H1 (cell line): ENCODE measurements at regions not wholly inside any gene's neighbourhood (a gene's known extent, or its start where the extent isn't known, plus 50 kb on each side); places are given as distances from the start of the nearest gene placed in this dataset.

Source experiments
- CTCF ChIA-PET: fragments of 300-600 bp; sonication (Branson Sonifier 250); formaldehyde crosslinking; loops from one replicate; lab custom pipeline; 2021; ENCODE audit not compliant: partially characterized antibody; lab: Charles Lee
- POLR2A ChIA-PET: fragments of 300-600 bp; sonication (Branson Sonifier 250); formaldehyde crosslinking; loops from one replicate; lab custom pipeline; 2021; ENCODE audit warnings: inconsistent platforms; ENCODE audit not compliant: partially characterized antibody; lab: Charles Lee
- DNase-seq, 2 experiments: peaks; one replicate each; pipeline versions ENCODE4 v3.0.0 to v3.0.0-alpha.2; 2010 to 2022; ENCODE audit warnings: low spot score in 2 of 2, low read depth in 1 of 2, mixed read lengths in 1 of 2
- FAIRE-seq: peaks from 2 replicates; lab custom pipeline; 2011; peaks lifted over from hg19 to GRCh38; lab: Jason Lieb, UNC
- H2AFZ ChIP-seq: 2 replicates; pipeline ENCODE4 v1.8.1; 2012; ENCODE audit warnings: low read length, inconsistent platforms
- H2AK5ac ChIP-seq: 2 replicates; pipeline ENCODE4 v1.6.1; 2013; ENCODE audit warnings: low read depth, low read length
- H2BK120ac ChIP-seq: replicated peaks from 2 replicates; pipeline ENCODE3; 2013; ENCODE audit warnings: low read depth, low read length, inconsistent platforms
- H2BK12ac ChIP-seq: 2 replicates; pipeline ENCODE4 v1.6.1; 2013; ENCODE audit warnings: low read depth, low read length
- H2BK15ac ChIP-seq: 2 replicates; pipeline ENCODE4 v1.6.1; 2013; ENCODE audit warnings: low read length
- H2BK20ac ChIP-seq: 2 replicates; pipeline ENCODE4 v1.6.1; 2013; ENCODE audit warnings: low read length
- H2BK5ac ChIP-seq: 2 replicates; pipeline ENCODE4 v1.6.1; 2013; ENCODE audit warnings: low read depth, low read length
- H3K14ac ChIP-seq: 2 replicates; pipeline ENCODE4 v1.6.1; 2013; ENCODE audit warnings: inconsistent platforms; ENCODE audit not compliant: insufficient read length
- H3K18ac ChIP-seq: 2 replicates; pipeline ENCODE4 v1.6.1; 2013; ENCODE audit warnings: low read length; ENCODE audit errors: extremely low read depth
- H3K23ac ChIP-seq: 2 replicates; pipeline ENCODE4 v1.6.1; 2013; ENCODE audit warnings: inconsistent platforms; ENCODE audit not compliant: insufficient read length
- H3K23me2 ChIP-seq: 2 replicates; pipeline ENCODE4 v1.6.1; 2013; ENCODE audit warnings: low read depth, low read length
- H3K27ac ChIP-seq: 2 replicates; pipeline ENCODE4 v1.6.1; 2011; ENCODE audit warnings: low read depth, low read length, inconsistent platforms
- H3K27me3 ChIP-seq, 4 experiments: replicated peaks in 1 of 4; 1 replicate in 1 of 4; 2 replicates in 3 of 4; pipeline versions ENCODE4 v1.6.1 to v1.8.1; 2011 to 2013; ENCODE audit warnings: low read length in 3 of 4, mild to moderate bottlenecking in 3 of 4, inconsistent platforms in 2 of 4, mixed read lengths in 2 of 4, moderate library complexity in 1 of 4; ENCODE audit not compliant: control insufficient read depth in 3 of 4, insufficient read depth in 3 of 4; ENCODE audit errors: extremely low read depth in 1 of 4
- H3K36me3 ChIP-seq, 4 experiments: 2 replicates each; pipeline versions ENCODE4 v1.6.1 to v1.8.1; 2011 to 2013; ENCODE audit warnings: mild to moderate bottlenecking in 4 of 4, low read length in 3 of 4, moderate library complexity in 2 of 4, control low read depth in 1 of 4, inconsistent platforms in 1 of 4; ENCODE audit not compliant: insufficient read depth in 4 of 4, control insufficient read depth in 2 of 4
- H3K4ac ChIP-seq: replicated peaks from 2 replicates; pipeline ENCODE3; 2013; ENCODE audit warnings: low read length, low read depth, mixed read lengths, inconsistent platforms; ENCODE audit not compliant: insufficient read length
- H3K4me1 ChIP-seq, 4 experiments: replicated peaks in 1 of 4; 1 replicate in 1 of 4; 2 replicates in 3 of 4; pipeline versions ENCODE4 v1.6.1 to v1.8.1; 2011 to 2013; ENCODE audit warnings: low read length in 3 of 4, inconsistent platforms in 2 of 4, mixed read lengths in 1 of 4; ENCODE audit not compliant: insufficient read depth in 4 of 4, control insufficient read depth in 3 of 4
- H3K4me2 ChIP-seq, 2 experiments: 2 replicates each; pipeline versions ENCODE4 v1.6.1 to v1.8.1; 2011 to 2013; ENCODE audit warnings: low read depth in 2 of 2, low read length in 2 of 2, control low read depth in 1 of 2, inconsistent platforms in 1 of 2, mild to moderate bottlenecking in 1 of 2; ENCODE audit not compliant: insufficient read depth in 1 of 2
- H3K4me3 ChIP-seq, 4 experiments: fragments of 200-600, 300-600 bp in 1 of 4; sonication (generic), shearing (Covaris generic), sonication (Bioruptor Twin) in 1 of 4; 2 replicates each; pipeline versions ENCODE4 v1.5.1 to v1.8.1; 2011 to 2016; ENCODE audit warnings: low read length in 4 of 4, low read depth in 3 of 4, control low read depth in 2 of 4, inconsistent platforms in 2 of 4, mild to moderate bottlenecking in 2 of 4, mixed read lengths in 1 of 4, moderate library complexity in 1 of 4; ENCODE audit not compliant: insufficient read depth in 2 of 4; ENCODE audit errors: extremely low read depth in 1 of 4
- H3K56ac ChIP-seq: replicated peaks from 2 replicates; pipeline ENCODE3; 2013; ENCODE audit warnings: low read depth, mild to moderate bottlenecking, mixed read lengths, low read length, inconsistent platforms; ENCODE audit not compliant: insufficient read length
- H3K79me1 ChIP-seq: 2 replicates; pipeline ENCODE4 v1.6.1; 2013; ENCODE audit warnings: low read depth, low read length, control low read depth
- H3K79me2 ChIP-seq, 2 experiments: 2 replicates each; pipeline versions ENCODE4 v1.6.1 to v1.8.1; 2012 to 2013; ENCODE audit warnings: low read length in 2 of 2, mild to moderate bottlenecking in 2 of 2, inconsistent platforms in 1 of 2; ENCODE audit not compliant: insufficient read depth in 2 of 2, control insufficient read depth in 1 of 2
- H3K9ac ChIP-seq, 4 experiments: replicated peaks in 1 of 4; 1 replicate in 1 of 4; 2 replicates in 3 of 4; pipeline versions ENCODE4 v1.6.1 to v1.8.1; 2011 to 2013; ENCODE audit warnings: low read depth in 3 of 4, low read length in 3 of 4, control low read depth in 2 of 4, mild to moderate bottlenecking in 2 of 4, moderate library complexity in 2 of 4, inconsistent platforms in 1 of 4; ENCODE audit errors: extremely low read depth in 1 of 4
- H3K9me3 ChIP-seq, 2 experiments: 2 replicates each; pipeline versions ENCODE4 v1.6.1 to v1.8.1; 2012 to 2013; ENCODE audit warnings: mild to moderate bottlenecking in 2 of 2, moderate library complexity in 2 of 2, control low read depth in 1 of 2, inconsistent platforms in 1 of 2, low read depth in 1 of 2, low read length in 1 of 2, mixed read lengths in 1 of 2; ENCODE audit not compliant: insufficient read depth in 2 of 2
- H4K20me1 ChIP-seq, 2 experiments: replicated peaks in 1 of 2; 2 replicates each; pipeline versions ENCODE3 to v1.8.1; 2011 to 2013; ENCODE audit warnings: inconsistent platforms in 2 of 2, low read length in 2 of 2, mild to moderate bottlenecking in 1 of 2; ENCODE audit not compliant: insufficient read depth in 2 of 2, control insufficient read depth in 1 of 2
- H4K5ac ChIP-seq: 2 replicates; pipeline ENCODE4 v1.6.1; 2013; ENCODE audit warnings: low read length, low read depth, mixed read lengths, inconsistent platforms; ENCODE audit not compliant: insufficient read length
- H4K8ac ChIP-seq: 2 replicates; pipeline ENCODE4 v1.8.0; 2013; ENCODE audit warnings: mild to moderate bottlenecking, moderate library complexity, low read length, inconsistent platforms; ENCODE audit not compliant: insufficient read depth; ENCODE audit errors: extremely low read depth
- H4K91ac ChIP-seq: replicated peaks from 2 replicates; pipeline ENCODE3; 2013; ENCODE audit warnings: low read length, mixed read lengths, inconsistent platforms; ENCODE audit not compliant: insufficient read length
- ATF3 ChIP-seq: IDR thresholded peaks from 2 replicates; pipeline ENCODE4 v1.6.1; 2011; ENCODE audit warnings: low read depth, mild to moderate bottlenecking, low read length; ENCODE audit not compliant: insufficient read depth
- CREB1 ChIP-seq: IDR thresholded peaks from 2 replicates; pipeline ENCODE4 v1.6.1; 2012; ENCODE audit warnings: inconsistent platforms
- EGR1 ChIP-seq: IDR thresholded peaks from 2 replicates; pipeline ENCODE4 v1.6.1; 2011; ENCODE audit warnings: low read depth, low read length, borderline replicate concordance
- GABPA ChIP-seq: IDR thresholded peaks from 2 replicates; pipeline ENCODE4 v1.6.1; 2011; ENCODE audit warnings: mild to moderate bottlenecking, low read length, moderate library complexity, borderline replicate concordance; ENCODE audit not compliant: insufficient read depth
- GTF2F1 ChIP-seq: IDR thresholded peaks from 2 replicates; pipeline ENCODE4 v1.6.1; 2012; ENCODE audit warnings: low read depth, low read length, improper control_type of control experiment, borderline replicate concordance
- HDAC6 ChIP-seq: IDR thresholded peaks from one replicate; pipeline ENCODE4 v1.7.1; 2012; ENCODE audit warnings: low read depth, mild to moderate bottlenecking, inconsistent platforms, low read length, moderate library complexity
- KDM5A ChIP-seq: fragments of 200-600 bp; IDR thresholded peaks from 2 replicates; pipeline ENCODE4 v1.7.1; 2012; ENCODE audit warnings: mild to moderate bottlenecking, low read length, inconsistent platforms, mixed read lengths
- NANOG ChIP-seq: IDR thresholded peaks from 2 replicates; pipeline ENCODE4 v1.6.1; 2011; ENCODE audit warnings: low read length, low read depth, mild to moderate bottlenecking, inconsistent platforms; ENCODE audit not compliant: insufficient read depth, poor library complexity, severe bottlenecking
- POLR2A ChIP-seq, 2 experiments: IDR thresholded peaks; 1 replicate in 1 of 2; 2 replicates in 1 of 2; pipeline ENCODE4 v1.6.1; 2011; ENCODE audit warnings: low read depth in 2 of 2, low read length in 2 of 2, mild to moderate bottlenecking in 2 of 2; ENCODE audit errors: control extremely low read depth in 1 of 2
- RXRA ChIP-seq: IDR thresholded peaks from 2 replicates; pipeline ENCODE4 v1.6.1; 2011; ENCODE audit warnings: low read depth, mild to moderate bottlenecking, low read length, moderate library complexity; ENCODE audit not compliant: insufficient read depth
- SIN3A ChIP-seq, 2 experiments: IDR thresholded peaks in 1 of 2; conservative IDR thresholded peaks in 1 of 2; 2 replicates each; pipeline ENCODE4 v1.6.1; 2011 to 2012; ENCODE audit warnings: low read length in 2 of 2, improper control_type of control experiment in 1 of 2, low read depth in 1 of 2, mild to moderate bottlenecking in 1 of 2
- SIRT6 ChIP-seq: IDR thresholded peaks from one replicate; pipeline ENCODE4 v1.7.1; 2012; ENCODE audit warnings: low read length, inconsistent platforms
- SP2 ChIP-seq: IDR thresholded peaks from 2 replicates; pipeline ENCODE4 v1.6.1; 2012; ENCODE audit warnings: mild to moderate bottlenecking, low read length, inconsistent platforms
- SP4 ChIP-seq: IDR thresholded peaks from 2 replicates; pipeline ENCODE4 v1.6.1; 2012; ENCODE audit warnings: low read length, inconsistent platforms
- TAF7 ChIP-seq: optimal IDR thresholded peaks from 2 replicates; pipeline ENCODE3; 2011; ENCODE audit warnings: low read depth, mild to moderate bottlenecking, inconsistent platforms, low read length, moderate library complexity, borderline replicate concordance
- TBP ChIP-seq: IDR thresholded peaks from 2 replicates; pipeline ENCODE4 v1.6.1; 2011; ENCODE audit warnings: low read depth, low read length, improper control_type of control experiment
- WGBS, 2 experiments: shearing (Covaris generic) in 1 of 2; methylation state at CpG; one replicate each; pipeline versions ENCODE4 v1.1.6 to v1.1.7; 2013 to 2015; ENCODE audit warnings: low lambda C conversion rate in 2 of 2, mixed read lengths in 2 of 2, inconsistent platforms in 1 of 2, low coverage in 1 of 2, missing lambda C conversion rate in 1 of 2; ENCODE audit not compliant: insufficient replicate concordance in 2 of 2, insufficient coverage in 1 of 2, insufficient read length in 1 of 2; ENCODE audit errors: extremely low coverage in 1 of 2, missing lambda C conversion rate in 1 of 2; 5-methylcytosine and 5-hydroxymethylcytosine counted together

DNA sequence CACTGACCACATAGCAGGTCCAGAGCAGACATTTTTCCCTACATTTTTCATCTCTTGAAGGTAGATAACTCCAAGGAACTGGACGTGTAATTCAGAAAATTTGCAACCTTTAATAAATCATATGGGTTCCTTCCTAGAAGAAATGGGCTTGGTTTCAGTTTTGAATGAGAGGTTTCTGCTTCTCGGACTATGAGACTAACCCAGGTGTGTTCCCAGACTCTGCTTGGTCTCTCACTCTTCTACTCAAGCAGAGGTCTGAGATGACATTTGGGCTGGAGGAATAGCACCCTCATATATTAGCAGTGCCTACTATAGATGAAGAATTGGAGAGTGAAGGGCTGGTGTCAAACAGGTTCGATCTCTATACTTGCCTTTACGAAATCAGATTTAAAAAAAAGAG is 231.2 kb downstream of the DOK5 start:
- Histone ChIP-seq H2BK120ac (no peak overlapping the region), H3K23me2 (no peaks in the 10 kb centered on the region), H2AK5ac (no peak overlapping the region), H4K91ac (no peak overlapping the region), H3K79me1 (no peaks in the 10 kb centered on the region), H3K4me3 (no peak overlapping the region), H3K79me2 (no peaks in the 10 kb centered on the region), H4K5ac (no peak overlapping the region), H2BK15ac (no peak overlapping the region), H3K36me3 (no peaks in the 10 kb centered on the region), H3K9me3 (no peaks in the 10 kb centered on the region), H4K20me1 (no peaks in the 10 kb centered on the region), H3K4ac (no peak overlapping the region), H3K4me1 (no peaks in the 10 kb centered on the region), H2AFZ (no peak overlapping the region), H3K27ac (no peak overlapping the region), H3K56ac (no peak overlapping the region), H3K27me3 (peaks cover 0 to 1% (median 0%) of the 10 kb centered on the region in 4 experiments; a peak in 1 of 7 replicates), H2BK5ac (no peak overlapping the region), H2BK12ac (no peak overlapping the region), H2BK20ac (no peak overlapping the region), H3K14ac (no peak overlapping the region), H3K18ac (no peak overlapping the region), H3K4me2 (no peak overlapping the region), H3K9ac (no peak overlapping the region), H4K8ac (no peak overlapping the region), H3K23ac (no peak overlapping the region)
- WGBS, 2 experiments, result 72% methylated on average over 4 of the region's 4 CpGs; no CpG with 5 or more reads in 1 of the 2 experiments
- ChIA-PET POLR2A (no interaction called here), CTCF (no interaction called here)
- DNase-seq (no peak), FAIRE-seq (no peak)
- TF ChIP-seq POLR2A (IDR thresholded peaks at IDR 0.05; ENCODE audit: control extremely low read depth in 1 of 2, low read depth in 2 of 2, low read length in 2 of 2), result no peak
- TF ChIP-seq SP2, result no peak
- TF ChIP-seq GTF2F1, result no peak
- no peak for TF ChIP-seq SIRT6
- no peak for TF ChIP-seq HDAC6
- TF ChIP-seq CREB1, result no peak
- no peak for TF ChIP-seq TBP
- no peak for TF ChIP-seq KDM5A
- no peak for TF ChIP-seq TAF7
- TF ChIP-seq SP4, result no peak
- no peak for TF ChIP-seq SIN3A (conservative IDR thresholded peaks at IDR 0.05 in 1 of 2, IDR thresholded peaks at IDR 0.05 in 1 of 2; ENCODE audit: low read depth in 1 of 2, low read length in 2 of 2)
- TF ChIP-seq ATF3, result no peak
- TF ChIP-seq GABPA, result no peak
- no peak for TF ChIP-seq EGR1
- no peak for TF ChIP-seq RXRA
- no peak for TF ChIP-seq NANOG
